ENCODE measurements at regions not wholly inside any gene's neighbourhood (a gene's known extent, or its start where the extent isn't known, plus 50 kb on each side); places are given as distances from the start of the nearest gene placed in this dataset.
A peak's percentile ranks its signal among the peaks of the same experiment; 100 is the strongest.

- intact Hi-C loops (cut with micrococcal nuclease; ENCODE audit: unreplicated experiment) = loop anchor here (5.0 kb wide), 1 partner anchor 67 kb away; the partner anchor contains the start of gene MFGE8
- no TSS peak for BruUV-seq (replicated peaks)
- DNase-seq (ENCODE audit: low read depth, low spot score) (no peak), ATAC-seq (no peak)
- no peaks in the 10 kb centered on the region for H3K9me3 ChIP-seq (ENCODE audit: control insufficient read depth, insufficient read depth, low read depth, low read length)
- ChIA-PET POLR2A (no interaction called here), CTCF (no interaction called here)
- in situ Hi-C loops (cut with HindIII; ENCODE audit: low pct_unique_long_range_greater_than_20kb, low sequenced_read_pairs) = no loop called here
- H3K27ac ChIP-seq (ENCODE audit: low read length) = peak overlapping the region; percentile 98
- H3K27me3 ChIP-seq (ENCODE audit: control insufficient read depth, insufficient read depth, low read length) = no peaks in the 10 kb centered on the region
- H3K4me1 ChIP-seq (ENCODE audit: control insufficient read depth, insufficient read depth, low read length) = peaks cover 40% of the 10 kb centered on the region
- H3K4me3 ChIP-seq (ENCODE audit: low read depth in 2 of 2, low read length in 2 of 2) = no peak overlapping the region
- TF ChIP-seq REST (IDR thresholded peaks at IDR 0.05; ENCODE audit: insufficient read depth in 1 of 2, low read depth in 2 of 2, low read length in 1 of 2) = no peak
- peak; percentile 84 for TF ChIP-seq TCF7L2 (IDR thresholded peaks at IDR 0.05; ENCODE audit: low read depth, low read length)
- no peaks in the 10 kb centered on the region for H3K36me3 ChIP-seq (ENCODE audit: control insufficient read depth, insufficient read depth, low read length)
Observed at GRCh38 chr15:88979674-88980073, 66.5 kb upstream of the MFGE8 start.

GRCh38 chr15:88980498-88980897, 67.3 kb upstream of the MFGE8 start:
- peak overlapping the region; percentile 98 for H3K27ac ChIP-seq (ENCODE audit: low read length)
- intact Hi-C loops (cut with micrococcal nuclease; ENCODE audit: unreplicated experiment) = loop anchor here (5.0 kb wide), 1 partner anchor 68 kb away; the partner anchor contains the start of gene MFGE8
- in situ Hi-C loops (cut with HindIII; ENCODE audit: low pct_unique_long_range_greater_than_20kb, low sequenced_read_pairs) = no loop called here
- H3K27me3 ChIP-seq (ENCODE audit: control insufficient read depth, insufficient read depth, low read length) = no peaks in the 10 kb centered on the region
- no peak for DNase-seq (ENCODE audit: low read depth, low spot score)
- POLR2A ChIA-PET = no interaction called here
- no peaks in the 10 kb centered on the region for H3K36me3 ChIP-seq (ENCODE audit: control insufficient read depth, insufficient read depth, low read length)
- ATAC-seq = no peak
- CTCF ChIA-PET = no interaction called here
- no TSS peak for BruUV-seq (replicated peaks)
- no peak for TF ChIP-seq POLR2AphosphoS5 (IDR thresholded peaks at IDR 0.05; ENCODE audit: low read depth, low read length)
- no peak overlapping the region for H3K4me3 ChIP-seq (ENCODE audit: low read depth in 2 of 2, low read length in 2 of 2)
- no peaks in the 10 kb centered on the region for H3K9me3 ChIP-seq (ENCODE audit: control insufficient read depth, insufficient read depth, low read depth, low read length)
- H3K4me1 ChIP-seq (ENCODE audit: control insufficient read depth, insufficient read depth, low read length) = peaks cover 40% of the 10 kb centered on the region

GRCh38 chr15:88981244-88982215, 68.4 kb upstream of the MFGE8 start:
- no TSS peak for BruUV-seq (replicated peaks)
- ChIA-PET CTCF (interaction anchor here (0.6 to 2.2 kb wide), 6 partner anchors 22 to 225 kb away, joined by 3 to 10 read pairs (median 6); no protein-coding TSS in a partner anchor), POLR2A (interaction anchor here (0.5 to 1.1 kb wide), 7 partner anchors 19 to 594 kb away, joined by 3 to 5 read pairs (median 4); partner anchors contain the start of genes MFGE8 and TICRR)
- Histone ChIP-seq H3K4me3 (ENCODE audit: low read depth in 2 of 2, low read length in 2 of 2) (peak overlapping the region in 1 of 2 experiments; percentile 20; a peak in 1 of 4 replicates), H3K9me3 (ENCODE audit: control insufficient read depth, insufficient read depth, low read depth, low read length) (no peaks in the 10 kb centered on the region), H3K36me3 (ENCODE audit: control insufficient read depth, insufficient read depth, low read length) (no peaks in the 10 kb centered on the region), H3K27ac (ENCODE audit: low read length) (peak overlapping the region; percentile 98), H3K27me3 (ENCODE audit: control insufficient read depth, insufficient read depth, low read length) (no peaks in the 10 kb centered on the region), H3K4me1 (ENCODE audit: control insufficient read depth, insufficient read depth, low read length) (peaks cover 48% of the 10 kb centered on the region)
- intact Hi-C loops (cut with micrococcal nuclease; ENCODE audit: unreplicated experiment) = loop anchor here (5.0 kb wide), 1 partner anchor 69 kb away; the partner anchor contains the start of gene MFGE8
- no peak for TF ChIP-seq CTCF (IDR thresholded peaks at IDR 0.05)
- peak; percentile 85; the same call in 1 of the 2 replicates for TF ChIP-seq POLR2AphosphoS5 (IDR thresholded peaks at IDR 0.05; ENCODE audit: low read depth, low read length)
- TF ChIP-seq TCF7L2 (IDR thresholded peaks at IDR 0.05; ENCODE audit: low read depth, low read length) = peak; percentile 92
- TF ChIP-seq REST (IDR thresholded peaks at IDR 0.05; ENCODE audit: insufficient read depth in 1 of 2, low read depth in 2 of 2, low read length in 1 of 2) = 0 out of 4 replicates have a peak, but pooled peaks of 1 of the 2 experiments have one; percentile 23
- ATAC-seq = peak; percentile 85
- no peak for DNase-seq (ENCODE audit: low read depth, low spot score)
- in situ Hi-C loops (cut with HindIII; ENCODE audit: low pct_unique_long_range_greater_than_20kb, low sequenced_read_pairs) = no loop called here

Data from Panc1 (cell line).